ENCODE measurements at regions not wholly inside any gene's neighbourhood (a gene's known extent, or its start where the extent isn't known, plus 50 kb on each side); places are given as distances from the start of the nearest gene placed in this dataset.

- TF ChIP-seq REST (IDR thresholded peaks at IDR 0.05; ENCODE audit: insufficient read depth in 1 of 2, low read depth in 2 of 2, low read length in 1 of 2) (no peak), SIN3A (IDR thresholded peaks at IDR 0.05; ENCODE audit: borderline replicate concordance, insufficient read depth, low read depth, low read length) (no peak)
Observed at GRCh38 chr21:19475525-19475924, 1071.9 kb upstream of the TMPRSS15 start.
